IMR-90 (cell line): ENCODE measurements at regions not wholly inside any gene's neighbourhood (a gene's known extent, or its start where the extent isn't known, plus 50 kb on each side); places are given as distances from the start of the nearest gene placed in this dataset.
"Not testable (repeated sequence)": the region's sequence is repeated elsewhere in the genome, so short reads cannot be mapped to it uniquely, and the experiment has no call there.

Experiments
- ATAC-seq: fragments of 200-7000 bp; cut with Tn5 transposase; 2 replicates; pipeline ENCODE4 v1.9.1; 2020; ENCODE audit warnings: low read depth, mild to moderate bottlenecking, moderate library complexity
- BruUV-seq: library from RNA; stranded (reverse); fragments of 400-500 nt; replicated peaks from 2 replicates; lab custom pipeline; 2021; lab: Mats Ljungman, UMichigan
- CTCF ChIA-PET: fragments of 300-600 bp; formaldehyde crosslinking; extraction: SDS; loops from one replicate; lab custom pipeline; 2021; ENCODE audit warnings: antibody characterized with exemption; lab: Yijun Ruan, JAX
- POLR2A ChIA-PET: fragments of 300-600 bp; sonication (Branson Sonifier 250); formaldehyde crosslinking; loops from one replicate; lab custom pipeline; 2022; ENCODE audit warnings: antibody characterized with exemption; ENCODE audit not compliant: unreplicated experiment; lab: Charles Lee
- DNase-seq: peaks from one replicate; pipeline ENCODE4 v3.0.0; 2013
- H2AFZ ChIP-seq: replicated peaks from 2 replicates; pipeline ENCODE3; 2013; ENCODE audit warnings: low read length, mild to moderate bottlenecking; ENCODE audit not compliant: poor library complexity
- H2AK5ac ChIP-seq: 2 replicates; pipeline ENCODE4 v1.6.1; 2013; ENCODE audit warnings: low read depth, low read length, inconsistent platforms
- H2AK9ac ChIP-seq: replicated peaks from 2 replicates; pipeline ENCODE3; 2013; ENCODE audit warnings: mild to moderate bottlenecking, low read depth, low read length, moderate library complexity; ENCODE audit not compliant: poor library complexity
- H2BK120ac ChIP-seq: 2 replicates; pipeline ENCODE4 v1.6.1; 2013; ENCODE audit warnings: low read depth, low read length, inconsistent platforms
- H2BK15ac ChIP-seq: 3 replicates; pipeline ENCODE4 v1.6.1; 2013; ENCODE audit warnings: low read depth, low read length, inconsistent platforms
- H2BK20ac ChIP-seq: 2 replicates; pipeline ENCODE4 v1.6.1; 2013; ENCODE audit warnings: low read depth, mild to moderate bottlenecking, inconsistent platforms, low read length, moderate library complexity
- H2BK5ac ChIP-seq: 2 replicates; pipeline ENCODE4 v1.6.1; 2013; ENCODE audit warnings: mild to moderate bottlenecking, low read depth, low read length, inconsistent platforms; ENCODE audit not compliant: poor library complexity, severe bottlenecking
- H3K14ac ChIP-seq: replicated peaks from 2 replicates; pipeline ENCODE4 v1.6.1; 2013; ENCODE audit warnings: low read depth, low read length, inconsistent platforms
- H3K18ac ChIP-seq: 2 replicates; pipeline ENCODE4 v1.6.1; 2013; ENCODE audit warnings: low read depth, low read length, control low read depth
- H3K23ac ChIP-seq: 2 replicates; pipeline ENCODE4 v1.6.1; 2013; ENCODE audit warnings: low read depth, low read length, inconsistent platforms
- H3K27ac ChIP-seq: 2 replicates; pipeline ENCODE4 v1.5.1; 2013; ENCODE audit warnings: mild to moderate bottlenecking, control low read depth, low read length; ENCODE audit not compliant: insufficient read depth
- H3K27me3 ChIP-seq: 2 replicates; pipeline ENCODE4 v1.6.1; 2013; ENCODE audit warnings: low read length; ENCODE audit not compliant: control insufficient read depth, insufficient read depth
- H3K36me3 ChIP-seq: 2 replicates; pipeline ENCODE4 v1.6.1; 2013; ENCODE audit warnings: low read length, mixed read lengths; ENCODE audit not compliant: control insufficient read depth, insufficient read depth
- H3K4ac ChIP-seq: 2 replicates; pipeline ENCODE4 v1.6.1; 2013; ENCODE audit warnings: low read depth, low read length, inconsistent platforms
- H3K4me1 ChIP-seq: 2 replicates; pipeline ENCODE4 v1.6.1; 2013; ENCODE audit warnings: low read length, mixed read lengths; ENCODE audit not compliant: control insufficient read depth, insufficient read depth
- H3K4me2 ChIP-seq: 2 replicates; pipeline ENCODE4 v1.6.1; 2013; ENCODE audit warnings: low read depth, mild to moderate bottlenecking, control low read depth, low read length, moderate library complexity
- H3K4me3 ChIP-seq: 2 replicates; pipeline ENCODE4 v1.5.1; 2013; ENCODE audit warnings: low read depth, mild to moderate bottlenecking, control low read depth, low read length, moderate library complexity; ENCODE audit not compliant: insufficient read depth
- H3K56ac ChIP-seq: 2 replicates; pipeline ENCODE4 v1.6.1; 2013; ENCODE audit warnings: low read length, inconsistent platforms; ENCODE audit not compliant: insufficient read depth; ENCODE audit errors: extremely low read depth
- H3K79me1 ChIP-seq, 2 experiments: 2 replicates each; pipeline ENCODE4 v1.6.1; 2013; ENCODE audit warnings: low read length in 2 of 2, inconsistent platforms in 1 of 2, low read depth in 1 of 2
- H3K9ac ChIP-seq: 2 replicates; pipeline ENCODE4 v1.6.1; 2013; ENCODE audit warnings: low read depth, low read length, control low read depth
- H3K9me1 ChIP-seq: 2 replicates; pipeline ENCODE4 v1.6.1; 2013; ENCODE audit warnings: low read length, inconsistent platforms; ENCODE audit not compliant: insufficient read depth
- H3K9me3 ChIP-seq: 2 replicates; pipeline ENCODE4 v1.6.1; 2013; ENCODE audit warnings: low read length; ENCODE audit not compliant: control insufficient read depth, insufficient read depth
- H4K20me1 ChIP-seq: 2 replicates; pipeline ENCODE4 v1.6.1; 2013; ENCODE audit warnings: low read length, inconsistent platforms; ENCODE audit not compliant: insufficient read depth
- H4K5ac ChIP-seq: 2 replicates; pipeline ENCODE4 v1.6.1; 2013; ENCODE audit warnings: mild to moderate bottlenecking, low read depth, low read length, control low read depth
- H4K8ac ChIP-seq, 2 experiments: 2 replicates each; pipeline ENCODE4 v1.6.1; 2013; ENCODE audit warnings: low read depth in 2 of 2, low read length in 2 of 2, control low read depth in 1 of 2, inconsistent platforms in 1 of 2
- H4K91ac ChIP-seq: 2 replicates; pipeline ENCODE4 v1.6.1; 2013; ENCODE audit warnings: low read depth, low read length, inconsistent platforms; ENCODE audit not compliant: insufficient read depth
- BHLHE40 ChIP-seq: fragments of 150-350 bp; IDR thresholded peaks from 2 replicates; pipeline ENCODE4 v1.6.1; 2016; ENCODE audit warnings: mild to moderate bottlenecking, low read depth, low read length
- WGBS, 2 experiments: methylation state at CpG; one replicate each; pipeline versions ENCODE4 v1.1.5 to v1.1.7; 2013; ENCODE audit warnings: missing lambda C conversion rate in 2 of 2; ENCODE audit not compliant: insufficient read length in 1 of 2; ENCODE audit errors: extremely low coverage in 2 of 2; 5-methylcytosine and 5-hydroxymethylcytosine counted together
- dilution Hi-C: fragments of 300-500 bp; cut with HindIII; formaldehyde crosslinking; loops from one replicate; pipeline ENCODE4 v1.14.3; 2018; ENCODE audit warnings: low sequenced_read_pairs; ENCODE audit not compliant: unreplicated experiment
- in situ Hi-C: fragments of 300-500 bp; cut with MboI; formaldehyde crosslinking; loops from 3 replicates; pipeline ENCODE4 v1.14.3; 2019; ENCODE audit warnings: low sequenced_read_pairs, inconsistent platforms, mixed read lengths
- intact Hi-C: fragments of 100-400 bp; cut with micrococcal nuclease; formaldehyde crosslinking; loops from 2 replicates; pipeline ENCODE4 v1.10.0; 2022
- TF ChIP-seq, protein P1 (sequence below): fragments of 150-350 bp; IDR thresholded peaks from 2 replicates; pipeline ENCODE4 v1.6.1; 2017; ENCODE audit warnings: mild to moderate bottlenecking, antibody characterized with exemption, low read length, low read depth

DNA sequence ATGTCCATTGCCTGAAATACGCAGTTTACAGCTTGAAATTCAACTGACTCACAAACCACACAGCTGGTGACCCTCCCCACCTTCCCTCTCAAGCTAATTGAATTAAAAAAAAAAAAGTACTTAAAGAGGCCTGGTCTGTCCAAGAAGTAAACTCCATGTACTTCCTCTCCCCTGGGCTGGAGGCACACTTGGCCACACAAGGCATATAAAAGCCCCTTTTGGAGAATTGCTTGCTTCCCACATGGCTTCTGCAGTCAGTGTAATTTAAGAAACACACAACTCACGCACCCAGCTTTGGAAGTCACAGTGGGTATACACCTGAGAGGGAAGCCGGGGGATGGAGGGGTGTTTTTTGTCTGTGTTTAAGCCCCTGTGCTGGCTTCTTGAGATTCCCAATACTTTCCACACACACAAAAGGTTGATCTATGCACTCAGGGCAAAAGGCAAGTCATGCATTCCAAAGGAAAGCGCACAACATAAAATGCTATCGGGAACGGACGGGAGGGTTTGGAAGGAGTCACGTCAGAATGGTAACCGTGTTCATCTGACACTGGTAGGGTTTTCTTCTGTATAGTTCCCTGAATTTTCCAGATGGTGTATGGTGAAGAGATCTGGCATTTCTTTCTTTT is 106.6 kb upstream of the ALDH1A3 start:
- Histone ChIP-seq H3K9me3 (no peaks in the 10 kb centered on the region), H2BK15ac (no peak overlapping the region), H2AK9ac (no peak overlapping the region), H3K4me1 (no peaks in the 10 kb centered on the region), H3K18ac (no peak overlapping the region), H2AFZ (no peak overlapping the region), H3K27me3 (peaks cover 2% of the 10 kb centered on the region; the same call in 1 of the 2 replicates), H4K91ac (no peak overlapping the region), H3K14ac (no peak overlapping the region), H2BK5ac (no peak overlapping the region), H2BK120ac (no peak overlapping the region), H3K9me1 (no peaks in the 10 kb centered on the region), H3K36me3 (no peaks in the 10 kb centered on the region), H3K9ac (no peak overlapping the region), H3K23ac (no peak overlapping the region), H3K27ac (no peak overlapping the region), H4K8ac (no peak overlapping the region), H2AK5ac (no peak overlapping the region), H3K4ac (no peak overlapping the region), H2BK20ac (no peak overlapping the region), H3K4me3 (no peak overlapping the region), H3K56ac (no peak overlapping the region), H3K79me1 (no peaks in the 10 kb centered on the region), H4K20me1 (no peaks in the 10 kb centered on the region), H3K4me2 (no peak overlapping the region), H4K5ac (no peak overlapping the region)
- in situ Hi-C loops, result no loop called here
- intact Hi-C loops, result no loop called here
- no CpG with 5 or more reads among the region's 9 CpGs for WGBS, 2 experiments
- DNase-seq, result no peak
- no TSS peak for BruUV-seq
- dilution Hi-C loops, result no loop called here
- ChIA-PET POLR2A (no interaction called here), CTCF (no interaction called here)
- no peak for TF ChIP-seq BHLHE40
- TF ChIP-seq, protein P1, sequence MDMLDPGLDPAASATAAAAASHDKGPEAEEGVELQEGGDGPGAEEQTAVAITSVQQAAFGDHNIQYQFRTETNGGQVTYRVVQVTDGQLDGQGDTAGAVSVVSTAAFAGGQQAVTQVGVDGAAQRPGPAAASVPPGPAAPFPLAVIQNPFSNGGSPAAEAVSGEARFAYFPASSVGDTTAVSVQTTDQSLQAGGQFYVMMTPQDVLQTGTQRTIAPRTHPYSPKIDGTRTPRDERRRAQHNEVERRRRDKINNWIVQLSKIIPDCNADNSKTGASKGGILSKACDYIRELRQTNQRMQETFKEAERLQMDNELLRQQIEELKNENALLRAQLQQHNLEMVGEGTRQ, result no peak
- no peak for ATAC-seq

DNA sequence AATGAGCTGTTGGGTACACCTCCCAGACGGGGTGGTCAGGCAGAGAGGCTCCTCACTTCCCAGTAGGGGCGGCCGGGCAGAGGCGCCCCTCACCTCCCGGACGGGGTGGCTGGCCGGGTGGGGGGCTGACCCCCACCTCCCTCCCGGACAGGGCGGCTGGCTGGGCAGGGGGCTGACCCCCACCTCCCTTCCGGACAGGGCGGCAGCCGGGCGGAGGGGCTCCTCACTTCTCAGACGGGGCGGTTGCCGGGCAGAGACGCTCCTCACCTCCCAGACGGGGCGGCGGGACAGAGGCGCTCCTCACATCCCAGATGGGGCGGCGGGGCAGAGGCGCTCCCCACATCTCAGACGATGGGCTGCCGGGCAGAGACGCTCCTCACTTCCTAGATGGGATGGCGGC is 105.6 kb upstream of the ALDH1A3 start:
- H2AK5ac ChIP-seq, H3K9me3 ChIP-seq, H3K27ac ChIP-seq, H3K79me1 ChIP-seq, H2BK15ac ChIP-seq, POLR2A ChIA-PET, H3K18ac ChIP-seq, H3K4me2 ChIP-seq, H2AFZ ChIP-seq, H3K4me1 ChIP-seq, H3K14ac ChIP-seq, H3K4me3 ChIP-seq, H3K56ac ChIP-seq, H3K36me3 ChIP-seq, CTCF ChIA-PET, dilution Hi-C loops, H3K27me3 ChIP-seq, H4K20me1 ChIP-seq, H3K9ac ChIP-seq, H3K9me1 ChIP-seq, intact Hi-C loops, H2AK9ac ChIP-seq, BruUV-seq, H3K4ac ChIP-seq, ATAC-seq, H4K8ac ChIP-seq, H2BK5ac ChIP-seq, H3K23ac ChIP-seq, DNase-seq, H2BK20ac ChIP-seq, in situ Hi-C loops, H2BK120ac ChIP-seq, H4K5ac ChIP-seq, H4K91ac ChIP-seq: not testable (repeated sequence)
- WGBS, 2 experiments, result no CpG with 5 or more reads among the region's 28 CpGs
